ENCODE measurements at regions not wholly inside any gene's neighbourhood (a gene's known extent, or its start where the extent isn't known, plus 50 kb on each side); places are given as distances from the start of the nearest gene placed in this dataset.

- DNase-seq (ENCODE audit: low read depth), result no peak
Measured at GRCh38 chr14:85276161-85276978, 253.6 kb upstream of the FLRT2 start.

- no peak for DNase-seq (ENCODE audit: low read depth)
Measured at GRCh38 chr14:85276979-85277228, 253.0 kb upstream of the FLRT2 start.

- DNase-seq (ENCODE audit: low read depth), result no peak
Measured at GRCh38 chr14:85279407-85279806, 250.5 kb upstream of the FLRT2 start.

GRCh38 chr14:85280074-85280473, 249.9 kb upstream of the FLRT2 start:
- no peak for DNase-seq (ENCODE audit: low read depth)

- DNase-seq (ENCODE audit: low read depth), result no peak
Measured at GRCh38 chr14:85281921-85282320, 248.0 kb upstream of the FLRT2 start.

GRCh38 chr14:85288041-85288440, 241.9 kb upstream of the FLRT2 start:
- no peak for DNase-seq (ENCODE audit: low read depth)

- no peak for DNase-seq (ENCODE audit: low read depth)
Measured at GRCh38 chr14:85291731-85292130, 238.2 kb upstream of the FLRT2 start.

GRCh38 chr14:85293612-85294234, 236.2 kb upstream of the FLRT2 start:
- DNase-seq (ENCODE audit: low read depth), result no peak

- no peak for DNase-seq (ENCODE audit: low read depth)
Measured at GRCh38 chr14:85295318-85295717, 234.6 kb upstream of the FLRT2 start.

GRCh38 chr14:85296456-85297210, 233.3 kb upstream of the FLRT2 start:
- DNase-seq (ENCODE audit: low read depth), result no peak

- no peak for DNase-seq (ENCODE audit: low read depth)
Measured at GRCh38 chr14:85300107-85300506, 229.8 kb upstream of the FLRT2 start.

- no peak for DNase-seq (ENCODE audit: low read depth)
Measured at GRCh38 chr14:85301506-85301905, 228.4 kb upstream of the FLRT2 start.

GRCh38 chr14:85306024-85306423, 223.9 kb upstream of the FLRT2 start:
- DNase-seq (ENCODE audit: low read depth), result no peak

GRCh38 chr14:85308531-85309300, 221.2 kb upstream of the FLRT2 start:
- no peak for DNase-seq (ENCODE audit: low read depth)

GRCh38 chr14:85310491-85311272, 219.3 kb upstream of the FLRT2 start:
- no peak for DNase-seq (ENCODE audit: low read depth)

- DNase-seq (ENCODE audit: low read depth), result no peak
Measured at GRCh38 chr14:85313560-85314207, 216.3 kb upstream of the FLRT2 start.

GRCh38 chr14:85315290-85315689, 214.7 kb upstream of the FLRT2 start:
- no peak for DNase-seq (ENCODE audit: low read depth)

- no peak for DNase-seq (ENCODE audit: low read depth)
Measured at GRCh38 chr14:85315733-85316290, 214.1 kb upstream of the FLRT2 start.

GRCh38 chr14:85316701-85317410, 213.1 kb upstream of the FLRT2 start:
- no peak for DNase-seq (ENCODE audit: low read depth)

- DNase-seq (ENCODE audit: low read depth), result no peak
Measured at GRCh38 chr14:85317491-85318021, 212.4 kb upstream of the FLRT2 start.

Data from T follicular helper cell (primary cell).